NCI-H460 (cell line): ENCODE measurements at regions not wholly inside any gene's neighbourhood (a gene's known extent, or its start where the extent isn't known, plus 50 kb on each side); places are given as distances from the start of the nearest gene placed in this dataset.
"Not testable (repeated sequence)": the region's sequence is repeated elsewhere in the genome, so short reads cannot be mapped to it uniquely, and the experiment has no call there.

Source experiments
- DNase-seq: peaks from one replicate; pipeline ENCODE4 v3.0.0-alpha.2; 2016; ENCODE audit warnings: low read depth; ENCODE audit errors: extremely low read depth

GRCh38 chr12:8282181-8282580 is 54.8 kb upstream of the FAM90A1 start:
- not testable (repeated sequence) for DNase-seq

DNA sequence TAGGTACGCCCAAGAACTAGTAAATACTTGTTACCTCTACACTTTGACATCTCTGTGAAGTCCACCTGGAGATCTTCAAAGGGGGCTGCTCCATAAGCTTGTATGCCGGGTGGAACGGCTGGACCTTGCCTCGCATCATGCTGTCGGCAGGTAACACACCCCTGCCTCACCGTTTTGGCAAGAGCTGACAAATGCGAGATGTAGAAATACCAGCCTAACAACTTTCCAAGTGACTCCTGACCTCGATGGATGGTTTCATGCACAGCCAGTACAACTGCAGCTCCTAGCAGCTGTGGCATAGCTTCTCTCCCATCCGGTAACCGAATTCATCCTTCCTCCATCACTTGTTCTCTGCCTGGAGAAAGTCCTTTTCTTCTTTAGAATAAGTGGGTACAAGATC is 58.3 kb upstream of the FAM90A1 start:
- DNase-seq: not testable (repeated sequence)

- not testable (repeated sequence) for DNase-seq
Measured at GRCh38 chr12:8291764-8292163, 64.3 kb upstream of the FAM90A1 start.

- DNase-seq: not testable (repeated sequence)
Measured at GRCh38 chr12:8294662-8295061, 67.2 kb upstream of the FAM90A1 start.

DNA sequence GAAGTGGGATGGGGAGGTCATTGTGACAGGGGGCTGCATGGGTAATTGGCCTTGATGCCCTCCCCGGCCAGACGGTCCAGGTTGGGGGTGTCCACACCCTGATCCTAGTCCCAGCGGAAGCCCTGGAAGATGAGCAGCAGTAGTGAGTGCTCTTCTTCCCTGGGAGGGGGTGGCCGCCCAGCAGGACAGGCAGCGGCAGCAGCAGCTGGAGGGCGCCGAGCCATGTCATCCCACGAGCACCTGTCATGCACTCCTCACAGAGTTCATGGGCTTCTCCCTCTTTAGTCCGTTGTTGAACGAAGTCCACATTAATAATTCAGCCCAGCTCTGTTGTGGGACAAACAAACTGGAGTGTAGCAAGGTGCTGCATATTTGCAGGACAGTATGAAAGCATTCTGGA is 81.2 kb upstream of the FAM90A1 start:
- not testable (repeated sequence) for DNase-seq

GRCh38 chr12:8315997-8316396 is 88.6 kb upstream of the FAM90A1 start:
- DNase-seq: not testable (repeated sequence)

DNA sequence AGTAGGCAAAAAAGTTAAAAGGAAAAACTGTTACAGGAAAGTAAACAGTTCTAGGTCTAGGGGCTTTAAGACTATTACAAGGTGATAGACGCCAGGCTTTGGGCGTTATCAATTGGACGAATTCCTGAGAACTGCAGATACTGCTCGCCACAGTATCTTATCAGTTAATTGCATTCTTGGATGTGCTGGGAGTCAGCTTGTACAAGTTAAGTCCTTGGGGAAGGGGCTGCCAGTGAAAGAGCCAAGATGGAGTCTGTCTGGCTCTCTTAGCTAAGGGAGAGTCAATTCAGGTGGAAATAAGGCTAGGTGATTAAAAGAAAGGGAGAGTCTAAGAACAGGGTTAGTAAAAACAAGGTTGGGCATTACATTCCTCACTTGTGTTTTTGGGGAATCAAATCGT is 90.3 kb upstream of the FAM90A1 start:
- not testable (repeated sequence) for DNase-seq

DNA sequence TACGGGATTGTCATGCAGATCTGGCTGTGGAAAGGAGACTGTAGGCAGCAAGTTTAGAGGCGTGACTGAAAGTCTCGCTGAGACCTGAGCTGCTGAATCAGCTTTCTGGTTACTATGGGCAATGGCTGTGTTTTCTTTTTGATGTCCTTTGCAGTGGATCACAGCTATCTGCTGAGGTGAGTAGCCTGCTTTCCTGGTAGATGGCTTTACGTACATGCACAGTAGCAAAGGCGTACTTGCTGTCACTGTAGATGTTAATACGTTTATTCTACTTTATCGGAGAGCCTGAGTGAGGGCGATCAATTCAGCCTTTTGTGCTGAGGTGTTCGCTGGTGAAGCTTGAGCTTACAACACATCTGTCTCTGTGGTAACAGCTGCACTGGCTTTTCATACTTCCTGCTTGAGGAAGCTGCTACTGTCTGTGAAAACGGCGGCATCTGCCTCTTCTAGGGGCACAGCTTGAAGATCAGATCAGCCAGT is 92.9 kb upstream of the FAM90A1 start:
- not testable (repeated sequence) for DNase-seq

DNA sequence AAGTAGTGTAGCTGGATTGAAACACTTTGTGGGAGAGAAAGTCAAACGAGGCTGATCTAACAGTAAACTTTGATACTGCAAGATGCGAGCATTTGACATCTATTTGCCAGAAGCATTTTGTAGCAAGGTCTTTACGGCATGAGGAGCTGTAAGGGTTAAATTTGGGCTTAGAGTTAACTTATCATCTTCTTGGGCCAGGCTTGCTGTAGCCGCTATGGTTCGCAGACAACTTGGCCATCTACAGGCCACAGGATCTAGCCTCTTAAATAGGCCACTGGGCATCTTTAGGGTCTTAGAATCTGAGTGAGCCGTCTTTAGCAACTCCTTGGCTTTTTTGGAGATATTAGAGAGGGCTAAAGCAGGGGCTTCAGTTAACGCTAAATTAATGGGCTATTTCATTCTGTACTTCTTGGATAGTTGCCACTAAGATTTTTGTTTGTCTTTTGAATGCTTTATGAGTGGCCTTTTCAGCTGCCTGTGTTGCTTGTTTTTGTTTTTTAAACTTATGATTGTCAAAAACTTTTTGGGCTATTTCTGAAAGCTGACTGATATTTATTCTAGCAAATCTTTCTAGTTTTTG is 93.5 kb upstream of the FAM90A1 start:
- not testable (repeated sequence) for DNase-seq

- not testable (repeated sequence) for DNase-seq
Measured at GRCh38 chr12:8325145-8325839, 97.9 kb upstream of the FAM90A1 start.

GRCh38 chr12:8328835-8329234 is 101.4 kb upstream of the FAM90A1 start:
- not testable (repeated sequence) for DNase-seq

DNA sequence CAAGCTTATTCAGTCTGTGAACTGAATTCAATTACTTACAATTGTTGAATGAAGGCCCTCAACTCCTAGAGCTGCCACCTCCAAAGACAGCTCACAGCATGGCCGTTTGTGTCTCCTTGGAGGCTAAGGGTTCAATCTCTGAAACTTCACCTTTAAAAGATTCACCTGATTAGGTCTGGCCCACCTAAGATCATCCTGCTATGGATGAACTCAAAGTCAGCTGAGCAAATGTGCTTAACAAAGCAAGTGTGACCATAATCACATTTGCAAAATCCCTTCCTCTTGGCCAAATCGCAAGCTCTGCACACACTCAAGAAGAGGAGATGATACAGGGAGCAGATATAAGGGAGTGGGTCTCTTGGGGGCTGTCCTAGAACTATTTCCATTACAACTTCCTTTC is 105.0 kb upstream of the FAM90A1 start:
- DNase-seq: not testable (repeated sequence)

DNA sequence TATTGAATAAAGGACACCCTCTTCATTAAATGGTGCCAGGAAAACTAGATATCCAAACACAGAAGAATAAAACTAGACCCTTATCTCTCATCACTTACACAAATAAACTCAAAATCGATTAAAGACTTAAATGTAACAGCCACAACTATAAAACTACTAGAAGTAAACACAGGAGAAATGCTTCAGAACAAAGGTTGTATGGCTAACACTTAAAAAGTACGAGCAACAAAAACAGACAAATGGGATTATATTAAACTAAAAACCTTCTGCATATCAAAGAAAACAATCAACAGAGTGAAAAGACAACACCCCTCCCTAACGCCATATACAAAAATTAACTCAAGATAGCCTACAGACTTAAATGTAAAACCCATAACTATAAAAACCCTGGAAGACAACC is 104.7 kb upstream of the CLEC6A start:
- DNase-seq: not testable (repeated sequence)

DNA sequence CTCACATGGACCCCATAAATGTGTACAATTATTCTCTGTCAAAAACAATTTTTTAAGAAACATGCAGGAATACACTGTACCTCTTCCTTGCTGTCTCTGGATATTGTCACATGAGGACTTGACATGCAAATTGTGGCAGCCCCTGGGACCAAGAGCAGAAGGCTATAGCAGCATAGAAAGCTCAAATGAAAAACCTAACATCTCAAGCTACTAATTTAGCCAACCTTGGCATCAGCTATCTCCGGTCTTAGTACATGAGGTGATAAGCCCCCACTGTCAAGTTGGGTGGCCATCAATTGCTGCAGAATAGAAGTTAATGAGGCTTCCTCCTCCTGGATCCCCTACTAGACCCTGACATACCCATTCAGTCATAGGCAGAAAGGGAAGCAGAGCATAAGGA is 101.0 kb upstream of the CLEC6A start:
- DNase-seq: not testable (repeated sequence)

- DNase-seq: not testable (repeated sequence)
Measured at GRCh38 chr12:8355531-8355930, 100.2 kb upstream of the CLEC6A start.

DNA sequence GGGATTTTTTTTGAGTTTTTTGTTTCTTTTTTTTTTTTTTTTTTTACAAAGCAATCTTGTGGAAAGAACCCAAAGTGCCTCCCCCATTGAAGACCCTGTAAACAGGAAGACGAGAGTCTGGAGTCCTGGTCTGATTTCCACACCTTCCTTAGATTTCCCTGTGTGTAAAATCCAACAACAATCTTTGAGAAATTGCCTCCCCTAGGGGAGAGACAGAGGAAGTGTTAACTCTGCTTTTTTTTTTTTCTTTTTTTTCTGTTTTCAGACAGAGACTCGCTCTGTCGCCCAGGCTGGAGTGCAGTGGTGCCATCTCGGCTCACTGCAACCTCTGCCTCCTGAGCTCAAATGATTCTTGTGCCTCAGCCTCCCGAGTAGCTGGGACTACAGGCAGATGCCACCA is 82.0 kb upstream of the CLEC6A start:
- DNase-seq: not testable (repeated sequence)

- not testable (repeated sequence) for DNase-seq
Measured at GRCh38 chr12:8375122-8375521, 80.6 kb upstream of the CLEC6A start.

- DNase-seq: not testable (repeated sequence)
Measured at GRCh38 chr12:8377756-8378155, 78.0 kb upstream of the CLEC6A start.

GRCh38 chr12:8382556-8382955 is 73.2 kb upstream of the CLEC6A start:
- not testable (repeated sequence) for DNase-seq

- DNase-seq: not testable (repeated sequence)
Measured at GRCh38 chr12:8384686-8385085, 71.1 kb upstream of the CLEC6A start.

- DNase-seq: not testable (repeated sequence)
Measured at GRCh38 chr12:8385431-8385830, 70.3 kb upstream of the CLEC6A start.

- not testable (repeated sequence) for DNase-seq
Measured at GRCh38 chr12:8386661-8387060, 69.1 kb upstream of the CLEC6A start.
